ENCODE measurements at regions not wholly inside any gene's neighbourhood (a gene's known extent, or its start where the extent isn't known, plus 50 kb on each side); places are given as distances from the start of the nearest gene placed in this dataset.

GRCh38 chr2:41510108-41510507 lies 537.7 kb upstream of the PKDCC start:
- TF ChIP-seq, protein P1, sequence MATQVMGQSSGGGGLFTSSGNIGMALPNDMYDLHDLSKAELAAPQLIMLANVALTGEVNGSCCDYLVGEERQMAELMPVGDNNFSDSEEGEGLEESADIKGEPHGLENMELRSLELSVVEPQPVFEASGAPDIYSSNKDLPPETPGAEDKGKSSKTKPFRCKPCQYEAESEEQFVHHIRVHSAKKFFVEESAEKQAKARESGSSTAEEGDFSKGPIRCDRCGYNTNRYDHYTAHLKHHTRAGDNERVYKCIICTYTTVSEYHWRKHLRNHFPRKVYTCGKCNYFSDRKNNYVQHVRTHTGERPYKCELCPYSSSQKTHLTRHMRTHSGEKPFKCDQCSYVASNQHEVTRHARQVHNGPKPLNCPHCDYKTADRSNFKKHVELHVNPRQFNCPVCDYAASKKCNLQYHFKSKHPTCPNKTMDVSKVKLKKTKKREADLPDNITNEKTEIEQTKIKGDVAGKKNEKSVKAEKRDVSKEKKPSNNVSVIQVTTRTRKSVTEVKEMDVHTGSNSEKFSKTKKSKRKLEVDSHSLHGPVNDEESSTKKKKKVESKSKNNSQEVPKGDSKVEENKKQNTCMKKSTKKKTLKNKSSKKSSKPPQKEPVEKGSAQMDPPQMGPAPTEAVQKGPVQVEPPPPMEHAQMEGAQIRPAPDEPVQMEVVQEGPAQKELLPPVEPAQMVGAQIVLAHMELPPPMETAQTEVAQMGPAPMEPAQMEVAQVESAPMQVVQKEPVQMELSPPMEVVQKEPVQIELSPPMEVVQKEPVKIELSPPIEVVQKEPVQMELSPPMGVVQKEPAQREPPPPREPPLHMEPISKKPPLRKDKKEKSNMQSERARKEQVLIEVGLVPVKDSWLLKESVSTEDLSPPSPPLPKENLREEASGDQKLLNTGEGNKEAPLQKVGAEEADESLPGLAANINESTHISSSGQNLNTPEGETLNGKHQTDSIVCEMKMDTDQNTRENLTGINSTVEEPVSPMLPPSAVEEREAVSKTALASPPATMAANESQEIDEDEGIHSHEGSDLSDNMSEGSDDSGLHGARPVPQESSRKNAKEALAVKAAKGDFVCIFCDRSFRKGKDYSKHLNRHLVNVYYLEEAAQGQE (IDR thresholded peaks at IDR 0.05; ENCODE audit: insufficient replicate concordance, low read depth) = no peak
- no peak for TF ChIP-seq GABPA (IDR thresholded peaks at IDR 0.05; ENCODE audit: low read depth)

Data from HL-60 (cell line).